ENCODE measurements at regions not wholly inside any gene's neighbourhood (a gene's known extent, or its start where the extent isn't known, plus 50 kb on each side); places are given as distances from the start of the nearest gene placed in this dataset.

DNA sequence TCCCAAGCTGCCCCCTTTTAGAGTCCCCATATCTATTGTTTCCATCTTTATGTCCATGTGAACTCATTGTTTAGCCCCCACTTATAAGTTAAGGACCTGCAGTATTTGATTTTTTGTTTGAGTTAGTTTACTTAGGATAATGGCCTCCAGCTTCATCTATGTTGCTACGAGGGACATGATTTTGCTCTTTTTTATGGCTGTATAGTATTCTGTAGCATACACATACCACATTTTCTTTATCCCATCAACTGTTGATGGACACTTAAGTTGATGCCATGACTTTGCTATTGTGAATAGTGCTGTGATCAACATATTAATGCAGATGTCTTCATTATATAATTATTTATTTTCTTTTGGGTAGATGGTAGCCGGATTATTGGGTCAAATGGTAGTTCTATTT is 576.9 kb downstream of the ANKRD7 start:
- H3K27me3 ChIP-seq (replicated peaks; ENCODE audit: insufficient read depth): no peaks in the 10 kb centered on the region
- H3K4me1 ChIP-seq (replicated peaks): no peaks in the 10 kb centered on the region
- no peak overlapping the region for H3K27ac ChIP-seq
- no peak for DNase-seq (ENCODE audit: low spot score)
- intact Hi-C loops (cut with DNase I): no loop called here
- no peak overlapping the region for H3K4me3 ChIP-seq
- WGBS: 92% methylated on average over 2 of the region's 2 CpGs
- H3K9me3 ChIP-seq: no peaks in the 10 kb centered on the region
- no peak for TF ChIP-seq POLR2A (IDR thresholded peaks at IDR 0.05)
- TF ChIP-seq POLR2AphosphoS5 (IDR thresholded peaks at IDR 0.05): no peak
- no peak for TF ChIP-seq CTCF (IDR thresholded peaks at IDR 0.05)
- H3K36me3 ChIP-seq: no peaks in the 10 kb centered on the region

- Histone ChIP-seq H3K9me3 (no peaks in the 10 kb centered on the region), H3K4me3 (no peak overlapping the region), H3K27me3 (replicated peaks; ENCODE audit: insufficient read depth) (no peaks in the 10 kb centered on the region), H3K27ac (no peak overlapping the region), H3K4me1 (replicated peaks) (no peaks in the 10 kb centered on the region), H3K36me3 (no peaks in the 10 kb centered on the region)
- WGBS: 96% methylated on average over 2 of the region's 2 CpGs
- DNase-seq (ENCODE audit: low spot score): no peak
- intact Hi-C loops (cut with DNase I): no loop called here
- TF ChIP-seq CTCF (IDR thresholded peaks at IDR 0.05) (no peak), POLR2AphosphoS5 (IDR thresholded peaks at IDR 0.05) (no peak), POLR2A (IDR thresholded peaks at IDR 0.05) (no peak)
These were observed 578.2 kb downstream of the ANKRD7 start for GRCh38 chr7:118802726-118803125.

GRCh38 chr7:118826246-118826645 is 601.7 kb downstream of the ANKRD7 start:
- Histone ChIP-seq H3K9me3 (no peaks in the 10 kb centered on the region), H3K27ac (no peak overlapping the region), H3K27me3 (replicated peaks; ENCODE audit: insufficient read depth) (no peaks in the 10 kb centered on the region), H3K36me3 (no peaks in the 10 kb centered on the region), H3K4me1 (replicated peaks) (no peaks in the 10 kb centered on the region), H3K4me3 (no peak overlapping the region)
- TF ChIP-seq POLR2AphosphoS5 (IDR thresholded peaks at IDR 0.05) (no peak), CTCF (IDR thresholded peaks at IDR 0.05) (no peak), POLR2A (IDR thresholded peaks at IDR 0.05) (no peak)
- intact Hi-C loops (cut with DNase I): no loop called here
- no peak for DNase-seq (ENCODE audit: low spot score)
- 50% methylated on average over 1 of the region's 1 CpG for WGBS

GRCh38 chr7:118836933-118837332 is 612.4 kb downstream of the ANKRD7 start:
- Histone ChIP-seq H3K4me1 (replicated peaks) (no peaks in the 10 kb centered on the region), H3K36me3 (no peaks in the 10 kb centered on the region), H3K4me3 (no peak overlapping the region), H3K27me3 (replicated peaks; ENCODE audit: insufficient read depth) (no peaks in the 10 kb centered on the region), H3K27ac (no peak overlapping the region), H3K9me3 (no peaks in the 10 kb centered on the region)
- TF ChIP-seq POLR2AphosphoS5 (IDR thresholded peaks at IDR 0.05): no peak
- no peak for TF ChIP-seq POLR2A (IDR thresholded peaks at IDR 0.05)
- TF ChIP-seq CTCF (IDR thresholded peaks at IDR 0.05): no peak
- intact Hi-C loops (cut with DNase I): no loop called here
- 97% methylated on average over 2 of the region's 2 CpGs for WGBS
- DNase-seq (ENCODE audit: low spot score): no peak

DNA sequence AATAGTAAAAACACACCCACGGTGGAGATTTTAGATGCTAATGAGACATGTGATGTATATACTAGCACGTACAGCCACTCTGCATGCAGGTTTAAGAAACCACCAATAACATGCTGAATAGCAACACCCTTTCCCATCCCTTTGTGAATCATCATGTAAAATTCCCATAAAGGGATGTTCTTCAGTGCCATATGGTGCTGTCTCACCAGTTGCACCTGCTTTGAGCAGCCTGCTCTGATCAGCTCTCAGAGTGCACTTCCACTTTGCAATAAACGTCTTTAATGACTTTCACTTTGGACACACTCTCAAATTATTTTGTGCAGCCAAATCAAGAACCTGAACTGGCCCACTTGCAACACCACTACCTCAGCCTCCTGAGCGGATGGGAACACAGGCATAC is 615.0 kb downstream of the ANKRD7 start:
- H3K27me3 ChIP-seq (replicated peaks; ENCODE audit: insufficient read depth): no peaks in the 10 kb centered on the region
- no peaks in the 10 kb centered on the region for H3K9me3 ChIP-seq
- intact Hi-C loops (cut with DNase I): no loop called here
- no peaks in the 10 kb centered on the region for H3K4me1 ChIP-seq (replicated peaks)
- TF ChIP-seq CTCF (IDR thresholded peaks at IDR 0.05) (no peak), POLR2AphosphoS5 (IDR thresholded peaks at IDR 0.05) (no peak), POLR2A (IDR thresholded peaks at IDR 0.05) (no peak)
- no peak for DNase-seq (ENCODE audit: low spot score)
- no peak overlapping the region for H3K4me3 ChIP-seq
- 72% methylated on average over 4 of the region's 4 CpGs for WGBS
- H3K36me3 ChIP-seq: no peaks in the 10 kb centered on the region
- H3K27ac ChIP-seq: no peak overlapping the region
